ENCODE measurements at regions not wholly inside any gene's neighbourhood (a gene's known extent, or its start where the extent isn't known, plus 50 kb on each side); places are given as distances from the start of the nearest gene placed in this dataset.
"Not testable (repeated sequence)": the region's sequence is repeated elsewhere in the genome, so short reads cannot be mapped to it uniquely, and the experiment has no call there.

GRCh38 chr17:70713694-70714093 is 544.4 kb downstream of the KCNJ2 start:
- no peaks in the 10 kb centered on the region for H3K27me3 ChIP-seq (replicated peaks; ENCODE audit: control insufficient read depth, insufficient read depth, low read length)
- no peak for DNase-seq (ENCODE audit: extremely low read depth, insufficient read length)
- no peaks in the 10 kb centered on the region for H3K36me3 ChIP-seq (ENCODE audit: control insufficient read depth, insufficient read depth, low read length)
- no peak for TF ChIP-seq CTCF (IDR thresholded peaks at IDR 0.05; ENCODE audit: insufficient read depth, low read length, poor library complexity, severe bottlenecking)
- H3K4me3 ChIP-seq (replicated peaks; ENCODE audit: low read depth, low read length) = no peak overlapping the region

- no peak for DNase-seq (ENCODE audit: extremely low read depth, insufficient read length)
- TF ChIP-seq CTCF (IDR thresholded peaks at IDR 0.05; ENCODE audit: insufficient read depth, low read length, poor library complexity, severe bottlenecking) = no peak
- Histone ChIP-seq H3K4me3 (replicated peaks; ENCODE audit: low read depth, low read length) (no peak overlapping the region), H3K36me3 (ENCODE audit: control insufficient read depth, insufficient read depth, low read length) (no peaks in the 10 kb centered on the region), H3K27me3 (replicated peaks; ENCODE audit: control insufficient read depth, insufficient read depth, low read length) (no peaks in the 10 kb centered on the region)
These were observed 547.2 kb downstream of the KCNJ2 start for GRCh38 chr17:70716551-70716950.

- no peaks in the 10 kb centered on the region for H3K36me3 ChIP-seq (ENCODE audit: control insufficient read depth, insufficient read depth, low read length)
These were observed 547.7 kb downstream of the KCNJ2 start for GRCh38 chr17:70717042-70717441.

GRCh38 chr17:70736375-70736957 is 567.1 kb downstream of the KCNJ2 start:
- Histone ChIP-seq H3K4me3 (replicated peaks; ENCODE audit: low read depth, low read length) (no peak overlapping the region), H3K27me3 (replicated peaks; ENCODE audit: control insufficient read depth, insufficient read depth, low read length) (no peaks in the 10 kb centered on the region), H3K36me3 (ENCODE audit: control insufficient read depth, insufficient read depth, low read length) (no peaks in the 10 kb centered on the region)
- no peak for TF ChIP-seq CTCF (IDR thresholded peaks at IDR 0.05; ENCODE audit: insufficient read depth, low read length, poor library complexity, severe bottlenecking)
- DNase-seq (ENCODE audit: extremely low read depth, insufficient read length) = no peak

More at GRCh38 chr17:70717042-70717441, 547.7 kb downstream of the KCNJ2 start:
- no peak for DNase-seq (ENCODE audit: extremely low read depth, insufficient read length)
- TF ChIP-seq CTCF (IDR thresholded peaks at IDR 0.05; ENCODE audit: insufficient read depth, low read length, poor library complexity, severe bottlenecking) = no peak
- no peaks in the 10 kb centered on the region for H3K27me3 ChIP-seq (replicated peaks; ENCODE audit: control insufficient read depth, insufficient read depth, low read length)
- no peak overlapping the region for H3K4me3 ChIP-seq (replicated peaks; ENCODE audit: low read depth, low read length)

- Histone ChIP-seq H3K27me3 (replicated peaks; ENCODE audit: control insufficient read depth, insufficient read depth, low read length) (no peaks in the 10 kb centered on the region), H3K36me3 (ENCODE audit: control insufficient read depth, insufficient read depth, low read length) (no peaks in the 10 kb centered on the region), H3K4me3 (replicated peaks; ENCODE audit: low read depth, low read length) (no peak overlapping the region)
- DNase-seq (ENCODE audit: extremely low read depth, insufficient read length) = no peak
- no peak for TF ChIP-seq CTCF (IDR thresholded peaks at IDR 0.05; ENCODE audit: insufficient read depth, low read length, poor library complexity, severe bottlenecking)
These were observed 569.7 kb downstream of the KCNJ2 start for GRCh38 chr17:70739065-70739464.

GRCh38 chr17:70746574-70746973 is 577.2 kb downstream of the KCNJ2 start:
- H3K27me3 ChIP-seq (replicated peaks; ENCODE audit: control insufficient read depth, insufficient read depth, low read length); DNase-seq (ENCODE audit: extremely low read depth, insufficient read length); H3K4me3 ChIP-seq (replicated peaks; ENCODE audit: low read depth, low read length); H3K36me3 ChIP-seq (ENCODE audit: control insufficient read depth, insufficient read depth, low read length): not testable (repeated sequence)

Measured in GM06990 (cell line).